ENCODE measurements at regions not wholly inside any gene's neighbourhood (a gene's known extent, or its start where the extent isn't known, plus 50 kb on each side); places are given as distances from the start of the nearest gene placed in this dataset.
"Not testable (repeated sequence)": the region's sequence is repeated elsewhere in the genome, so short reads cannot be mapped to it uniquely, and the experiment has no call there.

- peaks cover 19% of the 10 kb centered on the region for H3K4me1 ChIP-seq
- DNase-seq (ENCODE audit: low spot score in 2 of 2) = peak; percentile 26 to 61
- H3K36me3 ChIP-seq (replicated peaks) = no peaks in the 10 kb centered on the region
- H3K9me3 ChIP-seq = no peaks in the 10 kb centered on the region
- no peaks in the 10 kb centered on the region for H3K27me3 ChIP-seq (ENCODE audit: low read depth)
- no peak overlapping the region for H3K4me3 ChIP-seq
- in situ Hi-C loops (cut with MboI; ENCODE audit: low sequenced_read_pairs) = no loop called here
These were observed 87.0 kb upstream of the OLIG3 start for GRCh38 chr6:137581019-137581707.

GRCh38 chr6:137583519-137583918 is 89.3 kb upstream of the OLIG3 start:
- H3K27me3 ChIP-seq (ENCODE audit: low read depth); H3K36me3 ChIP-seq (replicated peaks); H3K4me3 ChIP-seq; H3K9me3 ChIP-seq; in situ Hi-C loops (cut with MboI; ENCODE audit: low sequenced_read_pairs); DNase-seq (ENCODE audit: low spot score in 2 of 2): not testable (repeated sequence)
- H3K4me1 ChIP-seq = peaks cover 23% of the 10 kb centered on the region

GRCh38 chr6:137588472-137588871 is 94.3 kb upstream of the OLIG3 start:
- DNase-seq (ENCODE audit: low spot score in 2 of 2) = no peak
- Histone ChIP-seq H3K36me3 (replicated peaks) (no peaks in the 10 kb centered on the region), H3K4me1 (peaks cover 14% of the 10 kb centered on the region), H3K27me3 (ENCODE audit: low read depth) (no peaks in the 10 kb centered on the region), H3K4me3 (no peak overlapping the region), H3K9me3 (peaks cover 8% of the 10 kb centered on the region; the same call in 1 of the 2 replicates)
- in situ Hi-C loops (cut with MboI; ENCODE audit: low sequenced_read_pairs) = no loop called here

- peaks cover 8% of the 10 kb centered on the region; the same call in 1 of the 2 replicates for H3K9me3 ChIP-seq
- peak; percentile 55 to 67 for DNase-seq (ENCODE audit: low spot score in 2 of 2)
- in situ Hi-C loops (cut with MboI; ENCODE audit: low sequenced_read_pairs) = no loop called here
- H3K4me1 ChIP-seq = peaks cover 14% of the 10 kb centered on the region
- no peak overlapping the region for H3K4me3 ChIP-seq
- H3K36me3 ChIP-seq (replicated peaks) = no peaks in the 10 kb centered on the region
- no peaks in the 10 kb centered on the region for H3K27me3 ChIP-seq (ENCODE audit: low read depth)
These were observed 95.1 kb upstream of the OLIG3 start for GRCh38 chr6:137589067-137589848.

- in situ Hi-C loops (cut with MboI; ENCODE audit: low sequenced_read_pairs) = no loop called here
- no peak for DNase-seq (ENCODE audit: low spot score in 2 of 2)
- Histone ChIP-seq H3K27me3 (ENCODE audit: low read depth) (no peaks in the 10 kb centered on the region), H3K9me3 (peaks cover 8% of the 10 kb centered on the region; the same call in 1 of the 2 replicates), H3K4me3 (no peak overlapping the region), H3K4me1 (peaks cover 11% of the 10 kb centered on the region), H3K36me3 (replicated peaks) (no peaks in the 10 kb centered on the region)
These were observed 96.5 kb upstream of the OLIG3 start for GRCh38 chr6:137590684-137591083.

- no peak overlapping the region for H3K4me3 ChIP-seq
- in situ Hi-C loops (cut with MboI; ENCODE audit: low sequenced_read_pairs) = no loop called here
- peaks cover 29% of the 10 kb centered on the region for H3K4me1 ChIP-seq
- DNase-seq (ENCODE audit: low spot score in 2 of 2) = peak; percentile 22 to 62
- H3K9me3 ChIP-seq = no peaks in the 10 kb centered on the region
- no peaks in the 10 kb centered on the region for H3K36me3 ChIP-seq (replicated peaks)
- H3K27me3 ChIP-seq (ENCODE audit: low read depth) = peaks cover 13% of the 10 kb centered on the region
These were observed 107.3 kb upstream of the OLIG3 start for GRCh38 chr6:137601471-137601870.

GRCh38 chr6:137602313-137603197 is 108.4 kb upstream of the OLIG3 start:
- Histone ChIP-seq H3K4me1 (peaks cover 29% of the 10 kb centered on the region), H3K9me3 (no peaks in the 10 kb centered on the region), H3K36me3 (replicated peaks) (no peaks in the 10 kb centered on the region), H3K27me3 (ENCODE audit: low read depth) (peaks cover 13% of the 10 kb centered on the region), H3K4me3 (no peak overlapping the region)
- in situ Hi-C loops (cut with MboI; ENCODE audit: low sequenced_read_pairs) = no loop called here
- peak; percentile 92 to 97 for DNase-seq (ENCODE audit: low spot score in 2 of 2)

- Histone ChIP-seq H3K9me3 (no peaks in the 10 kb centered on the region), H3K4me1 (peaks cover 11% of the 10 kb centered on the region), H3K27me3 (ENCODE audit: low read depth) (peaks cover 4% of the 10 kb centered on the region; the same call in 1 of the 2 replicates), H3K4me3 (no peak overlapping the region), H3K36me3 (replicated peaks) (no peaks in the 10 kb centered on the region)
- in situ Hi-C loops (cut with MboI; ENCODE audit: low sequenced_read_pairs) = no loop called here
- DNase-seq (ENCODE audit: low spot score in 2 of 2) = no peak
These were observed 116.5 kb upstream of the OLIG3 start for GRCh38 chr6:137610702-137611101.

GRCh38 chr6:137623293-137623692 is 129.1 kb upstream of the OLIG3 start:
- Histone ChIP-seq H3K4me3 (no peak overlapping the region), H3K27me3 (ENCODE audit: low read depth) (no peaks in the 10 kb centered on the region), H3K9me3 (no peaks in the 10 kb centered on the region), H3K4me1 (no peaks in the 10 kb centered on the region), H3K36me3 (replicated peaks) (no peaks in the 10 kb centered on the region)
- in situ Hi-C loops (cut with MboI; ENCODE audit: low sequenced_read_pairs) = no loop called here
- no peak for DNase-seq (ENCODE audit: low spot score in 2 of 2)

- in situ Hi-C loops (cut with MboI; ENCODE audit: low sequenced_read_pairs) = loop anchor here (25.0 kb wide), 1 partner anchor 788 kb away; no protein-coding TSS in a partner anchor
- Histone ChIP-seq H3K4me1 (no peaks in the 10 kb centered on the region), H3K27me3 (ENCODE audit: low read depth) (no peaks in the 10 kb centered on the region), H3K9me3 (no peaks in the 10 kb centered on the region), H3K36me3 (replicated peaks) (no peaks in the 10 kb centered on the region), H3K4me3 (no peak overlapping the region)
- no peak for DNase-seq (ENCODE audit: low spot score in 2 of 2)
These were observed 131.0 kb upstream of the OLIG3 start for GRCh38 chr6:137625100-137625661.

GRCh38 chr6:137625808-137626207 is 131.6 kb upstream of the OLIG3 start:
- H3K4me3 ChIP-seq = no peak overlapping the region
- peak in 1 of 2 experiments; percentile 16 for DNase-seq (ENCODE audit: low spot score in 2 of 2)

GRCh38 chr6:137630666-137631065 is 136.5 kb upstream of the OLIG3 start:
- H3K36me3 ChIP-seq (replicated peaks) = no peaks in the 10 kb centered on the region
- no peak for DNase-seq (ENCODE audit: low spot score in 2 of 2)
- no peaks in the 10 kb centered on the region for H3K27me3 ChIP-seq (ENCODE audit: low read depth)
- H3K4me3 ChIP-seq = no peak overlapping the region
- no peaks in the 10 kb centered on the region for H3K9me3 ChIP-seq
- in situ Hi-C loops (cut with MboI; ENCODE audit: low sequenced_read_pairs) = loop anchor here (25.0 kb wide), 1 partner anchor 793 kb away; no protein-coding TSS in a partner anchor
- H3K4me1 ChIP-seq = no peaks in the 10 kb centered on the region

More at GRCh38 chr6:137625808-137626207, 131.6 kb upstream of the OLIG3 start:
- Histone ChIP-seq H3K4me1 (no peaks in the 10 kb centered on the region), H3K9me3 (no peaks in the 10 kb centered on the region), H3K27me3 (ENCODE audit: low read depth) (no peaks in the 10 kb centered on the region), H3K36me3 (replicated peaks) (no peaks in the 10 kb centered on the region)
- in situ Hi-C loops (cut with MboI; ENCODE audit: low sequenced_read_pairs) = loop anchor here (25.0 kb wide), 1 partner anchor 789 kb away; no protein-coding TSS in a partner anchor

GRCh38 chr6:137631323-137631722 is 137.1 kb upstream of the OLIG3 start:
- in situ Hi-C loops (cut with MboI; ENCODE audit: low sequenced_read_pairs) = loop anchor here (25.0 kb wide), 1 partner anchor 794 kb away; no protein-coding TSS in a partner anchor
- H3K9me3 ChIP-seq = no peaks in the 10 kb centered on the region
- no peaks in the 10 kb centered on the region for H3K27me3 ChIP-seq (ENCODE audit: low read depth)
- H3K36me3 ChIP-seq (replicated peaks) = no peaks in the 10 kb centered on the region
- H3K4me3 ChIP-seq = no peak overlapping the region
- DNase-seq (ENCODE audit: low spot score in 2 of 2) = no peak
- H3K4me1 ChIP-seq = no peaks in the 10 kb centered on the region
